K562 (cell line): ENCODE measurements at regions not wholly inside any gene's neighbourhood (a gene's known extent, or its start where the extent isn't known, plus 50 kb on each side); places are given as distances from the start of the nearest gene placed in this dataset.

Source experiments
- ATF7 ChIP-seq: fragments of 450-650 bp; IDR thresholded peaks from 2 replicates; pipeline ENCODE4 v1.7.1; 2014; ENCODE audit warnings: mild to moderate bottlenecking, moderate library complexity
- CREM ChIP-seq: IDR thresholded peaks from 2 replicates; pipeline ENCODE4 v1.6.1; 2014; ENCODE audit warnings: antibody characterized with exemption, low read depth
- FOXK2 ChIP-seq, 2 experiments: fragments of 450-650 bp; IDR thresholded peaks in 1 of 2; conservative IDR thresholded peaks in 1 of 2; 2 replicates each; pipeline ENCODE4 v1.6.1; 2016; ENCODE audit warnings: low read depth in 2 of 2, mild to moderate bottlenecking in 1 of 2
- HDAC2 ChIP-seq: fragments of 450-650 bp; IDR thresholded peaks from 2 replicates; pipeline ENCODE4 v1.6.1; 2016; ENCODE audit warnings: mild to moderate bottlenecking
- JUNB ChIP-seq: fragments of 450-650 bp; formaldehyde crosslinking; conservative IDR thresholded peaks from 2 replicates; pipeline ENCODE4 v1.4.0; 2020; ENCODE audit warnings: mild to moderate bottlenecking
- JUND ChIP-seq, 2 experiments: IDR thresholded peaks; 2 replicates in 1 of 2; 3 replicates in 1 of 2; pipeline ENCODE4 v1.6.1; 2011; ENCODE audit warnings: borderline replicate concordance in 2 of 2, low read depth in 2 of 2, low read length in 2 of 2, improper control_type of control experiment in 1 of 2, missing biosample characterization in 1 of 2, missing genetic modification characterization in 1 of 2, missing genetic modification reagents in 1 of 2
- MTA2 ChIP-seq: fragments of 450-650 bp; IDR thresholded peaks from 2 replicates; pipeline ENCODE4 v1.6.1; 2016; ENCODE audit warnings: low read depth
- PHF8 ChIP-seq: fragments of 200-600 bp; sonication (generic); IDR thresholded peaks from 2 replicates; pipeline ENCODE4 v1.6.1; 2012; ENCODE audit warnings: mixed run types, mild to moderate bottlenecking, inconsistent platforms, low read length, moderate library complexity, borderline replicate concordance
- POLR2A ChIP-seq: fragments of 450-650 bp; conservative IDR thresholded peaks from 2 replicates; pipeline ENCODE4 v1.6.1; 2016
- SETDB1 ChIP-seq: IDR thresholded peaks from one replicate; pipeline ENCODE4 v1.6.1; 2012; ENCODE audit warnings: low read length, control low read depth, inconsistent platforms
- SMARCC2 ChIP-seq: fragments of 450-650 bp; IDR thresholded peaks from 2 replicates; pipeline ENCODE4 v1.6.1; 2017; ENCODE audit warnings: antibody characterized with exemption, moderate library complexity, mild to moderate bottlenecking, low read depth
- SP1 ChIP-seq: sonication (generic); formaldehyde crosslinking; IDR thresholded peaks from 2 replicates; pipeline ENCODE4 v1.8.1; 2022; ENCODE audit warnings: mild to moderate bottlenecking, missing genetic modification reagents
- TBP ChIP-seq: optimal IDR thresholded peaks from 2 replicates; pipeline ENCODE3; 2011; ENCODE audit warnings: low read depth, low read length, improper control_type of control experiment
- ZNF239 ChIP-seq: fragments of 250-450 bp; sonication (Bioruptor Pico); IDR thresholded peaks from 2 replicates; pipeline ENCODE4 v1.4.0; 2020; ENCODE audit warnings: mild to moderate bottlenecking
- TF ChIP-seq, protein P1 (sequence below), 2 experiments: IDR thresholded peaks; 2 replicates each; pipeline ENCODE4 v1.6.1; 2011; ENCODE audit warnings: borderline replicate concordance in 1 of 2, control low read depth in 1 of 2, low read depth in 1 of 2, low read length in 1 of 2, mild to moderate bottlenecking in 1 of 2, mixed read lengths in 1 of 2, moderate library complexity in 1 of 2; ENCODE audit not compliant: insufficient read depth in 1 of 2, insufficient read length in 1 of 2, poor library complexity in 1 of 2, severe bottlenecking in 1 of 2; ENCODE audit errors: extremely low read depth in 1 of 2
- TF ChIP-seq, protein P2 (sequence below): fragments of 450-650 bp; IDR thresholded peaks from 2 replicates; pipeline ENCODE4 v1.6.1; 2017; ENCODE audit warnings: antibody characterized with exemption
- TF ChIP-seq, protein P3 (sequence below): fragments of 450-650 bp; IDR thresholded peaks from 2 replicates; pipeline ENCODE4 v1.6.1; 2016; ENCODE audit warnings: antibody characterized with exemption
- TF ChIP-seq, protein P4 (sequence below): sonication (generic); formaldehyde crosslinking; IDR thresholded peaks from 2 replicates; pipeline ENCODE4 v1.8.0; 2022; ENCODE audit warnings: missing genetic modification reagents, mild to moderate bottlenecking, moderate library complexity, borderline replicate concordance
- TF ChIP-seq, protein P5 (sequence below): conservative IDR thresholded peaks from 2 replicates; pipeline ENCODE4 v1.6.1; 2011; ENCODE audit warnings: low read depth, mild to moderate bottlenecking, low read length; ENCODE audit not compliant: control insufficient read depth

DNA sequence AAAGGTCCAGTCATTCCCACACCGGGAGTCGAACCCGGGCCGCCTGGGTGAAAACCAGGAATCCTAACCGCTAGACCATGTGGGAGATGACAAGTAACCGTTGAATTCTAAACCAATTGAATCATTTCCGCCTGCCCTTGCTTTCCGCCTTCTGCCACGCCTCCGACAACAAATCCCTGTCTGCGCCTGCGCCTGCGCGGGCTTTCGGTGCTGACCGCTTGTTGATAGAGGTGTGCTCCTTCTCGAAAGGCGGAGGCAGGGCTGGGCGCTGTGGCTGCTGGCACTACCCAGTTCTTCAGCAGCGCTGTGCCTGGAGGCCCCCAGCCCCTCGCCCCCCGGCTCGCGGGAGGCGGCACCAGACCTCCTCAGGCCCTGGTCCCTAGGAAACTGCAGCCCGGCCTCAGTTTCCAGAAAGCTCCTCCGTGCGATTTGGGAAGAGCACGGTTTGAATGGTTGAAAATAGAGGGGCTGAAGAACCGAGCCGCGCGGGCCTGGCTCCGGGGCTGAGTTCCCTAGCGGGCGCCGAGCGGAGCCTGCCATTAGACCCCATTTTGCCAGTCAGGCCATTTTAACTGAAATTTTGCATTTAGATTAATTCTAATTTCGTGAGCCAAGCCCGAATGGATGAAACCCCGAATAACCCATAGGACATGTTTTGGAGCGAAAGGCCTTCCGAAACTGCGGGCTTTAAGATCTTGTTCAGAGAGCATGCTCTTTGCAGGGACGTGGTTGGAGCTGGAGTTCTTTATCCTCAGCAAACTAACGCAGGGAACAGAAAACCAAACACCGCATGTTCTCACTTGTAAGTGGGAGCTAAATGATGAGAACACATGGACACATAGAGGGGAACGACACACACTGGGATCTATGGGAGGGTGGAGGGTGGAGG is 219.3 kb upstream of the ATP10A start (continued):
- TF ChIP-seq, protein P1, sequence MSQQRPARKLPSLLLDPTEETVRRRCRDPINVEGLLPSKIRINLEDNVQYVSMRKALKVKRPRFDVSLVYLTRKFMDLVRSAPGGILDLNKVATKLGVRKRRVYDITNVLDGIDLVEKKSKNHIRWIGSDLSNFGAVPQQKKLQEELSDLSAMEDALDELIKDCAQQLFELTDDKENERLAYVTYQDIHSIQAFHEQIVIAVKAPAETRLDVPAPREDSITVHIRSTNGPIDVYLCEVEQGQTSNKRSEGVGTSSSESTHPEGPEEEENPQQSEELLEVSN (IDR thresholded peaks at IDR 0.05; ENCODE audit: borderline replicate concordance in 1 of 2, extremely low read depth in 1 of 2, insufficient read depth in 1 of 2, insufficient read length in 1 of 2, low read depth in 1 of 2, low read length in 1 of 2, poor library complexity in 1 of 2, severe bottlenecking in 1 of 2): peak; percentile 80 to 94
- TF ChIP-seq, protein P2, sequence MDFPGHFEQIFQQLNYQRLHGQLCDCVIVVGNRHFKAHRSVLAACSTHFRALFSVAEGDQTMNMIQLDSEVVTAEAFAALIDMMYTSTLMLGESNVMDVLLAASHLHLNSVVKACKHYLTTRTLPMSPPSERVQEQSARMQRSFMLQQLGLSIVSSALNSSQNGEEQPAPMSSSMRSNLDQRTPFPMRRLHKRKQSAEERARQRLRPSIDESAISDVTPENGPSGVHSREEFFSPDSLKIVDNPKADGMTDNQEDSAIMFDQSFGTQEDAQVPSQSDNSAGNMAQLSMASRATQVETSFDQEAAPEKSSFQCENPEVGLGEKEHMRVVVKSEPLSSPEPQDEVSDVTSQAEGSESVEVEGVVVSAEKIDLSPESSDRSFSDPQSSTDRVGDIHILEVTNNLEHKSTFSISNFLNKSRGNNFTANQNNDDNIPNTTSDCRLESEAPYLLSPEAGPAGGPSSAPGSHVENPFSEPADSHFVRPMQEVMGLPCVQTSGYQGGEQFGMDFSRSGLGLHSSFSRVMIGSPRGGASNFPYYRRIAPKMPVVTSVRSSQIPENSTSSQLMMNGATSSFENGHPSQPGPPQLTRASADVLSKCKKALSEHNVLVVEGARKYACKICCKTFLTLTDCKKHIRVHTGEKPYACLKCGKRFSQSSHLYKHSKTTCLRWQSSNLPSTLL: peak; percentile 57; the same call in 1 of the 2 replicates
- TF ChIP-seq, protein P3, sequence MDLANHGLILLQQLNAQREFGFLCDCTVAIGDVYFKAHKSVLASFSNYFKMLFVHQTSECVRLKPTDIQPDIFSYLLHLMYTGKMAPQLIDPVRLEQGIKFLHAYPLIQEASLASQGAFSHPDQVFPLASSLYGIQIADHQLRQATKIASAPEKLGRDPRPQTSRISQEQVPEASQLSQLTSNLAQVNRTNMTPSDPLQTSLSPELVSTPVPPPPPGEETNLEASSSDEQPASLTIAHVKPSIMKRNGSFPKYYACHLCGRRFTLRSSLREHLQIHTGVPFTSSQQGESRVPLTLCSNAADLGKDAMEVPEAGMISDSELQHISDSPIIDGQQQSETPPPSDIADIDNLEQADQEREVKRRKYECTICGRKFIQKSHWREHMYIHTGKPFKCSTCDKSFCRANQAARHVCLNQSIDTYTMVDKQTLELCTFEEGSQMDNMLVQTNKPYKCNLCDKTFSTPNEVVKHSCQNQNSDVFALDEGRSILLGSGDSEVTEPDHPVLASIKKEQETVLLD: peak; percentile 91
- no peak for TF ChIP-seq JUNB
- TF ChIP-seq MTA2: no peak
- TF ChIP-seq SETDB1: peak; percentile 53
- TF ChIP-seq HDAC2: 0 out of 2 replicates have a peak, but pooled peaks have one; percentile 30
- peak; percentile 67; the same call in 1 of the 2 replicates for TF ChIP-seq SP1
- peak; percentile 97 to 98 for TF ChIP-seq FOXK2 (conservative IDR thresholded peaks at IDR 0.05 in 1 of 2, IDR thresholded peaks at IDR 0.05 in 1 of 2; ENCODE audit: low read depth in 2 of 2)
- peak; percentile 70; the same call in 1 of the 2 replicates for TF ChIP-seq JUND (IDR thresholded peaks at IDR 0.05; ENCODE audit: borderline replicate concordance, low read depth, low read length)
- peak; percentile 29; the same call in 1 of the 3 replicates for TF ChIP-seq JUND (tag; IDR thresholded peaks at IDR 0.05; ENCODE audit: borderline replicate concordance, low read depth, low read length)
- no peak for TF ChIP-seq ZNF239 (CRISPR knock-in tag)
- TF ChIP-seq, protein P4, sequence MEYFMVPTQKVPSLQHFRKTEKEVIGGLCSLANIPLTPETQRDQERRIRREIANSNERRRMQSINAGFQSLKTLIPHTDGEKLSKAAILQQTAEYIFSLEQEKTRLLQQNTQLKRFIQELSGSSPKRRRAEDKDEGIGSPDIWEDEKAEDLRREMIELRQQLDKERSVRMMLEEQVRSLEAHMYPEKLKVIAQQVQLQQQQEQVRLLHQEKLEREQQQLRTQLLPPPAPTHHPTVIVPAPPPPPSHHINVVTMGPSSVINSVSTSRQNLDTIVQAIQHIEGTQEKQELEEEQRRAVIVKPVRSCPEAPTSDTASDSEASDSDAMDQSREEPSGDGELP (CRISPR knock-in tag): peak; percentile 52; the same call in 1 of the 2 replicates
- peak; percentile 66; the same call in 1 of the 2 replicates for TF ChIP-seq ATF7
- peak; percentile 76 for TF ChIP-seq PHF8
- TF ChIP-seq POLR2A: peak; percentile 79
- TF ChIP-seq, protein P5, sequence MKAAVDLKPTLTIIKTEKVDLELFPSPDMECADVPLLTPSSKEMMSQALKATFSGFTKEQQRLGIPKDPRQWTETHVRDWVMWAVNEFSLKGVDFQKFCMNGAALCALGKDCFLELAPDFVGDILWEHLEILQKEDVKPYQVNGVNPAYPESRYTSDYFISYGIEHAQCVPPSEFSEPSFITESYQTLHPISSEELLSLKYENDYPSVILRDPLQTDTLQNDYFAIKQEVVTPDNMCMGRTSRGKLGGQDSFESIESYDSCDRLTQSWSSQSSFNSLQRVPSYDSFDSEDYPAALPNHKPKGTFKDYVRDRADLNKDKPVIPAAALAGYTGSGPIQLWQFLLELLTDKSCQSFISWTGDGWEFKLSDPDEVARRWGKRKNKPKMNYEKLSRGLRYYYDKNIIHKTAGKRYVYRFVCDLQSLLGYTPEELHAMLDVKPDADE: peak; percentile 80
- TF ChIP-seq SMARCC2: no peak
- peak; percentile 61; the same call in 1 of the 2 replicates for TF ChIP-seq CREM
- peak; percentile 100 for TF ChIP-seq TBP
